Left ventricle myocardium inferior (tissue), 1 donor: ENCODE measurements at regions not wholly inside any gene's neighbourhood (a gene's known extent, or its start where the extent isn't known, plus 50 kb on each side); places are given as distances from the start of the nearest gene placed in this dataset.

ENCODE experiments used
- DNase-seq: peaks from one replicate; pipeline ENCODE4 v3.0.0-alpha.2; 2020
- H3K27ac ChIP-seq: fragments of 200-600 bp; replicated peaks from 2 replicates; pipeline ENCODE4 v1.8.0; 2021
- H3K27me3 ChIP-seq: fragments of 200-600 bp; 2 replicates; pipeline ENCODE4 v1.8.0; 2021; ENCODE audit warnings: low read depth
- H3K36me3 ChIP-seq: fragments of 200-600 bp; 2 replicates; pipeline ENCODE4 v1.8.0; 2021
- H3K4me1 ChIP-seq: fragments of 200-600 bp; 2 replicates; pipeline ENCODE4 v1.8.0; 2021
- H3K4me3 ChIP-seq: fragments of 200-600 bp; 2 replicates; pipeline ENCODE4 v1.8.0; 2021; ENCODE audit warnings: mild to moderate bottlenecking, moderate library complexity
- H3K9me3 ChIP-seq: fragments of 200-600 bp; replicated peaks from 2 replicates; pipeline ENCODE4 v1.8.0; 2021
- intact Hi-C: fragments of 100-400 bp; cut with micrococcal nuclease; formaldehyde crosslinking; loops from one replicate; pipeline ENCODE4 v1.11.0; 2022
- TF ChIP-seq, protein P1 (sequence below): fragments of 200-600 bp; IDR thresholded peaks from 2 replicates; pipeline ENCODE4 v1.8.0; 2021; ENCODE audit warnings: antibody characterized with exemption, mild to moderate bottlenecking, borderline replicate concordance
- donor health status: DM: no; HTN: yes; CAD: no; lungs with severe emphysema.

DNA sequence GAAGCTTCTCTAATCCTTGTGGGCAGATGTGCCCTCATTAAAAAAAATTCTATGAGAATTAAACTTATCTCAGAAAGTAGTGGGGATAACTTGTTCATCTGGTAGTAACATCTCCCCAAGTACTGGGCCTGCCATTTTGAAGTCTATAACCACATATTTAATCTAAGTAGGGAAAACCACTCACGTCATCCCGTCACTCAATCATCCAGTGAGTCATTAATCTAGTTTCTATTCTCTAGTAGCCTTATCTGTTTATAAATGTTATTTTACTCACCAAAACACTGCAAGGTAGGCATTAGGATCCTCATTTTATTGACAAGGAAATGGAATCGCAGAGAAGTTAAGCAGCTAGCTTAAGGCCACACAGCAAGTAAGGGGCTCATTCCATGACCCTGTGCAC, 221.9 kb downstream of the ATG4C start:
- intact Hi-C loops, result no loop called here
- H3K27ac ChIP-seq, result no peak overlapping the region
- TF ChIP-seq, protein P1, sequence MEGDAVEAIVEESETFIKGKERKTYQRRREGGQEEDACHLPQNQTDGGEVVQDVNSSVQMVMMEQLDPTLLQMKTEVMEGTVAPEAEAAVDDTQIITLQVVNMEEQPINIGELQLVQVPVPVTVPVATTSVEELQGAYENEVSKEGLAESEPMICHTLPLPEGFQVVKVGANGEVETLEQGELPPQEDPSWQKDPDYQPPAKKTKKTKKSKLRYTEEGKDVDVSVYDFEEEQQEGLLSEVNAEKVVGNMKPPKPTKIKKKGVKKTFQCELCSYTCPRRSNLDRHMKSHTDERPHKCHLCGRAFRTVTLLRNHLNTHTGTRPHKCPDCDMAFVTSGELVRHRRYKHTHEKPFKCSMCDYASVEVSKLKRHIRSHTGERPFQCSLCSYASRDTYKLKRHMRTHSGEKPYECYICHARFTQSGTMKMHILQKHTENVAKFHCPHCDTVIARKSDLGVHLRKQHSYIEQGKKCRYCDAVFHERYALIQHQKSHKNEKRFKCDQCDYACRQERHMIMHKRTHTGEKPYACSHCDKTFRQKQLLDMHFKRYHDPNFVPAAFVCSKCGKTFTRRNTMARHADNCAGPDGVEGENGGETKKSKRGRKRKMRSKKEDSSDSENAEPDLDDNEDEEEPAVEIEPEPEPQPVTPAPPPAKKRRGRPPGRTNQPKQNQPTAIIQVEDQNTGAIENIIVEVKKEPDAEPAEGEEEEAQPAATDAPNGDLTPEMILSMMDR, result no peak
- H3K27me3 ChIP-seq, result peaks cover 46% of the 10 kb centered on the region
- no peak for DNase-seq
- H3K36me3 ChIP-seq, result no peaks in the 10 kb centered on the region
- no peak overlapping the region for H3K4me3 ChIP-seq
- no peaks in the 10 kb centered on the region for H3K4me1 ChIP-seq
- no peaks in the 10 kb centered on the region for H3K9me3 ChIP-seq

DNA sequence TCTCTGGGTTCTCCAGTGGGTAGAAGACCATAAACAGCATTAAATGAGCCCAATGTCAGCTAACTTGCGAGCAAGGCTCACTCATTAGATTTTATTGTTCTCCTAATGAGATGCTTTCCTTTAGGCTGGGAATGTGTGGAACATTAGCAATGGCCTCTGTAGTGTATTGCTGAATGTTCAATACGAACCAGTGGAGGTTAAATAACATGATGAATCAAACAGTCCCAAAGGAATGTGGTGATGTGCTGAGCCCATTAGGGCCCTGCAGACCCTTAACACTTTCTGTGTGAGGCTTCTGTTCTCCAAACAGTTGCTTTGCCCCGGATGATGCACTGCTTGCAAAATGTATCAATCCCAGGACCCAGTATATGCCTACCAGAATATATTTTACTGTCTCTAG, 225.5 kb downstream of the ATG4C start:
- H3K9me3 ChIP-seq, result peaks cover 4% of the 10 kb centered on the region
- H3K27ac ChIP-seq, result no peak overlapping the region
- peaks cover 8% of the 10 kb centered on the region for H3K4me1 ChIP-seq
- no peak for DNase-seq
- intact Hi-C loops, result no loop called here
- no peaks in the 10 kb centered on the region for H3K36me3 ChIP-seq
- peaks cover 26% of the 10 kb centered on the region for H3K27me3 ChIP-seq
- TF ChIP-seq, protein P1, result no peak
- H3K4me3 ChIP-seq, result no peak overlapping the region

DNA sequence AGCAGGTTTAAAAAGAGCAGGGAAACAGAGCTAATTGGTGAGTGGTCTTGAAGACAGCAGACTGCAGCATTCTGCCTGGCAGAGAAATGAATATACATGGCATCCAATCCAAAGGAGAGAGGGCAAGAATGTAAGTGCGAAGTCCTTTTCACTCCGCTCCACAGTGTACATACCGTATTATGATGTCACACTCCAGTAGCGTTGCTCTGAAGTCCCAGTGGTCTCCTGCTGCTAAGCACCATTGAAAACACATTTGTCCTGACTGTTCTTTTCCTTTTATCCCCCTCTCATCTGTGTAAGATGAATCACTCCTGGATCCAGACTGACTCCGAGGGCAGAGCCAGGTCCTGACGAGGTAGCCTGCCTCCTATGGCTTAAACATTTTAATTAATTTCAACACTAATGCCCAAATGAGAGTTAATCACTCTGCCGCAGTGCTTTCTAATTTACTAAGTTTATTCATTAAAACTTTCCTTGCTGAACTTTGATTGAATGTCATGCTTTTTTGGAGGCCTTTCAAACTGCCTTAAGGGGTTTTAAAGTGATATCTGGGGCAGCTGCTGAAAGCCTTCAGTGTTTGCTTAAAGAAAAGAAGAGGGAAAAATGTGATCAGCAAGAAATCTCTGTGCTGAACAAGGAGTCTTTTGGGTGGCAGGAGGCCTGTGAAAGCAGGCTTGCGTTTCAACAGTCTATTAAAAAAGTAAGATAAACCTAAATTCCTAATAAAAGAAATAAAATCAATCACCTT, 227.2 kb downstream of the ATG4C start:
- peaks cover 4% of the 10 kb centered on the region for H3K9me3 ChIP-seq
- intact Hi-C loops, result no loop called here
- no peaks in the 10 kb centered on the region for H3K36me3 ChIP-seq
- DNase-seq, result no peak
- H3K27ac ChIP-seq, result no peak overlapping the region
- no peak overlapping the region for H3K4me3 ChIP-seq
- H3K27me3 ChIP-seq, result peaks cover 16% of the 10 kb centered on the region
- H3K4me1 ChIP-seq, result peaks cover 8% of the 10 kb centered on the region
- TF ChIP-seq, protein P1, result no peak

DNA sequence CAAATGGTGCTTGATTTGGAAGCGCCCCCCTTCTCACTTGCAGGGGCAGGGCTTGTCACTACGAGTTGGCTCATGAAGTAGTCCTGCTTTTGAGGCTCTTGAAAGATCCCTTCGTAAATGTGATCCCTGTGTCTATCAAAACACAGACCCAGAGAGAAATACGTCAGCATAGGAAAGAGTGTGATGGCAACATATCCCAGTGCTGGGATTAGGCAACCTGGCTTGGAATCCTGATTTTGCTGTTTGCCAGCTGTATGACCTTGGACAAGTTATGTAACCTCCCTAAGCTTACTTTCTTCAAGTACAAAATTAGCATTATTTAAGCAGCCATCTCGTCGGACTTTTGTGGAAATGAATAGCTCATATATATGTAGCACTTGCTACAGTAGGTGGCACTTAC, 228.4 kb downstream of the ATG4C start:
- Histone ChIP-seq H3K27ac (no peak overlapping the region), H3K4me3 (no peak overlapping the region), H3K4me1 (peaks cover 8% of the 10 kb centered on the region), H3K27me3 (peaks cover 4% of the 10 kb centered on the region), H3K9me3 (peaks cover 4% of the 10 kb centered on the region), H3K36me3 (no peaks in the 10 kb centered on the region)
- no peak for DNase-seq
- intact Hi-C loops, result no loop called here
- TF ChIP-seq, protein P1, result no peak

DNA sequence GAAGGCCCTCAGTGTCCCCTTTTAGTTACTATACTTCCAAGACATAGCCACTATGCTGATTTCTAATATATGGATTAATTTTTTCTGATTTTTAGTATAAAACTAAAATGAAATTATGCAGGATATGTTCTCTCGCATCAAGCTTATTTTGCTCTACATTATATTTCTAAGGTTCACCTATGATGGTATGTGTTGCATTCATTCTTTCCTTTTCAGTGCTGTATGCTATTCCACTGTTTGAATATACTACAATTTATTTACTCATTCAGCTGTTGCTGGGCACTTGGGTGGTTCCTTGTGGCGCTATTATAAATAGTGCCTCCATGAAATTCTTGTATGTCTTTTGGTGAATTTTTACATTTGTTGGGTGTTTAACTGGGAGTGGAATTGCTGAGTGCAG, 230.3 kb downstream of the ATG4C start:
- H3K36me3 ChIP-seq, result no peaks in the 10 kb centered on the region
- peaks cover 8% of the 10 kb centered on the region for H3K4me1 ChIP-seq
- H3K9me3 ChIP-seq, result peaks cover 4% of the 10 kb centered on the region
- intact Hi-C loops, result no loop called here
- DNase-seq, result no peak
- H3K27ac ChIP-seq, result no peak overlapping the region
- no peaks in the 10 kb centered on the region for H3K27me3 ChIP-seq
- TF ChIP-seq, protein P1, result no peak
- no peak overlapping the region for H3K4me3 ChIP-seq
